HUDEP-2 (cell line): ENCODE measurements at regions not wholly inside any gene's neighbourhood (a gene's known extent, or its start where the extent isn't known, plus 50 kb on each side); places are given as distances from the start of the nearest gene placed in this dataset.

Experiments used
- DNase-seq, 76 experiments: peaks; one replicate each; lab custom pipeline; 2025; ENCODE audit not compliant: unreplicated experiment in 76 of 76; lab: John Stamatoyannopoulos, UW

DNA sequence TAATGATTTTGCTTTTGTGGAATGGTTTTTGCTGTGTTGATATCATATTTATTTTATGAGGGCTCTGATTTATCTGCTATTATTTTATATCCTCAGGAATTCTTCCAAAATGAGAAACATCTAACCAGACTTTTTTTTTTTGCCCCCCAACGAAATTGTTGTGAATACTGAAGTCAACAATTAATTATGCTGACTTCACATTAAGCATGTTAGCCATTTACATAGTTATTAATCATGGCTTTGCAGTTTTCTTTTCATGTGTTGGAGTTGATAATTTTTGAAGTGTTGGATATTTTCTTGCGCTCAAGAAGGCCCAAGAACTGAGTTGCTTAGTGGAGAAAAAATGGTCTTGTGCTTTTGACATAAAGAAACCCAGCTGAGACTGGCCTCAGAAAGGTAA lies 246.6 kb upstream of the CRY1 start:
- no peak for DNase-seq

DNA sequence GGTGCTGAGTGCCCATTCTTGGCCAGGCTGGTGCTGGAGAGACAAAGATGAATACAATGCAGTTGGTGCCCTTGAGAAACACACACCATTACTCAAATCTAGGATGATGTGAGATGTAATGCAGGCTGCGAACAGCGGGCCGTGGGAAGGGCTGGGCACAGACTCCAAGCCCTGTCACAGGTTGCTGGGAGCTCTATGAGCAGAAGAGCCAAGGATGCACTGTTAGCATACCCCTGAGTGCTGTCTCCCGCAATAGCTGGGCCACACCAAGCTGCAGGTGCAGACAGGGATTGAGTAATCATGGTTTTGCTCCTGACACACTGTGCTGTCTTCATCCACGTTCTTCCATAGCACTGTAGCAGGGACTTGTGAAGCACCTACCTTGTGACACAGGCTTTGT lies 247.5 kb upstream of the CRY1 start:
- no peak for DNase-seq

DNA sequence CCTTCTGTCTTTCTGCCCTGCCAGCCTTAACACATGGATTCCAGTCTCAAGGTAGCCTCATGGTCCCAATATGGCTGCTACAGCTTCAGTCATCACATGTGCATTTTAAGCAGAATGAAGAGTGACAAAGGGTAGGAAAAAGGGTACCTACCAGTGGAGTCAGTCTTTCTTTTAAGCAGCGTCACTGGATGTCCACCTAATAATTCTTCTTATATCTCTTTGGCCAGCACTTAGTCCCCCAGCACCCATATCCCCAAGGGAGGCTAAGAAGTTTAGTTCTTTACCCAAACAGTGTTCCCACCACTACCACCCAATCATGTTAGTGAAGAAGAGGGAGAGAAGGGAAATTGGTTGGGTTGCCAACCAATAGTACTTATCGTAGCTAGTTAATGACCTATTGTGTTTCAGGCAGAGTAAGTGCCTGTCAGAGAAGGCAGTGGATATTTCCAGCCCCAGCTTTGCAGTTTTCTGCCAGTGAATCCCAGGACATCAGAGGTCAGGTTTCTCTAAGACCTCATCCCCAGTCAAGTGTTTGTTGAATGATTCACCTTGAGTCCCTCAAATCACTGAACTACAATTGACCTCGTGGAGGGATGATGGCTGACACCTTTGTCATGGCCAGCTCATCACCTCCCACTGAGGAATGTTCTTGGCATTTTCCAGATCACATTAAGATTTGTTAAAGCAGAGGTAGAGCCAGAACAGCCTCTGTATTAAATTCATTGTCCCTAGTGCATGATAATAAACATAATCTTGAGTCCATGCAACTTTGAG lies 250.9 kb upstream of the CRY1 start:
- DNase-seq = no peak

DNA sequence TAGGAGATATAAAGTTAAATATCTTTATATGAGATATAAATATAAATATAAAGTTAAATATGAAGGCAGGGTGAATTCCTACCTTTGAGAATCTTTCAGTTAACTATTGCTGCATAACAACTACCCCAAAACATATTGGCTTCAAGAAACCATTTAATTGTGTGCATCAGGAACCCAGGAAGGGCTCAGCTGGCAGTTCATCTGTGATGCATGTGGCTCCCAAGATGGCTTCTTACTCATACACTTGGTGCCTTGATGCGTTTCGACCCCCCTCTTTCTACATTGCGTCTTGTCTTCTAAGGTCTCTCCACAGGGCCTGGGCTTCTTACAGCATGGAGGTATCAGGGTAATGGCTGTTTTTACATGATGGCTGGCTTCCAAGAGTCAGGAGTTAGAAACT lies 253.9 kb upstream of the CRY1 start:
- no peak for DNase-seq

DNA sequence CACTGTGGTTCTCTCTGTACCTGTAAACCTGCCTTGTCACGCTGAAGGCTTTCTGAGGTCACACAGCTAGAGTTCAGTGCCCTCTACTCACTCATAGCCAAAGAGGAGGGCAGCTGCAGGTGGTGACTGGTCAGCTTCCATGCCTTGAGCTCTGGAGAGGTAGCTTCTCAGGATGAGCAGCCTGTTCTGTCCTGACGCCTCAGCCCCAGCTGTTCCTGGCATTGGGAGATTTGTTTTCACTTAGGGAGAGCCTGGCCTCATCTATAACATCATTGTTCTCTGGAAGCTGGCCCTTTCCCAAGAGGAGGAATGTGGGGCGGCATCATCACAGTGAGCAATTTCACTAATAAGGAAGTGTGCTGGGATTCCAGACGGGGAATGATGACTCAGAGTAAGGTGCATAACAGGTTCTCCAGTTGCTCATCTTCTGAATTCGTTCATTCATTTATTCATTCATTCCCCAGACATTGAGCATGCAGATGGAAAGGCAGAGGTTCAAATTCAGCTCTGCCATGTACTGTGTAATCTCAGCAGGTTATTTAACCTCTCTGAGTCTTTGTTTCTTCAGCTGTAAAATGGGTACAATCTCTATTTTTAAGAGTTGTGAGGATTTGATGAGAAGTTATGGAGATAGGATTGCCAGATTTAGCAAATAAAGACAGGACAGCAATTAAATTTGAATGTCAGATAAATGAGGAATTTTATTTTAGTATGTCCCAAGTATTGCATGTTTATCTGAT lies 255.8 kb upstream of the CRY1 start:
- no peak for DNase-seq

DNA sequence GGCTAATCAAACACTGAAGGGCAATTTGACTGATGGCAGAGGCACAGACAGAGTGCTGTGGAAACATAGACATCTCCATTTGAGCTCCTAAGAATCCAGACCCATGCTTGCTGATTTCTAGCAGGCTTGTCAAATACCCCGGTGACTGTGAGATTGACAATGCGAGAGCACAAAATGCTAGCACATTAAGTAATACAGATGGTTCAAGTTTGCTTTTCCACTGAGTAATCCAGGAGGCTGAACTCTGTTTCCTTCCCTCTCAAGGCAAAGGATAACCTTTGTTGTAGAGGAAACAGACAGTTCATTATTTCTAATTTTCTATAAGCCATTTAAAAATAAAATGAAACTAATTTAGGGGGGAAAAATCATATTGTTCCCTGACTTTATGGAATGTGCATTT lies 256.5 kb upstream of the CRY1 start:
- DNase-seq = no peak

DNA sequence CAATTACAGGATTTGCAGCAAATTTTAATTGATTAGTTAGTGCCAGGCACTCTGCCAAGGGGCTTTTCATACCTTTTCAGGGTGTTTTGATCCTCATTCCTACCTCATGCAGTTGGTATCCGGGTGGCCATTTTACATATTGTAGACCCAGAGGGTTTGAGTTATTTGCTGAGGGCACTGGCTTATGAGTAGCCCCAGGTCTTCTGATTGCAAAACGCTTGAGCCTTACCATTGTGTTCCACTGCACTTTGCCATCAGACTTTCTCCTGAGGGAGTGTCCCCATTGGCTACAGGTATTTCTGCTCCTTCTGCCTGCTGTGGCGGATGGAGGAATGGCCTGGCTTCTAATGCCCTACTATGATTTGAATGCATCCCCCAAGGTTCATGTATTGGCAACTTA lies 257.8 kb upstream of the CRY1 start:
- DNase-seq = no peak

DNA sequence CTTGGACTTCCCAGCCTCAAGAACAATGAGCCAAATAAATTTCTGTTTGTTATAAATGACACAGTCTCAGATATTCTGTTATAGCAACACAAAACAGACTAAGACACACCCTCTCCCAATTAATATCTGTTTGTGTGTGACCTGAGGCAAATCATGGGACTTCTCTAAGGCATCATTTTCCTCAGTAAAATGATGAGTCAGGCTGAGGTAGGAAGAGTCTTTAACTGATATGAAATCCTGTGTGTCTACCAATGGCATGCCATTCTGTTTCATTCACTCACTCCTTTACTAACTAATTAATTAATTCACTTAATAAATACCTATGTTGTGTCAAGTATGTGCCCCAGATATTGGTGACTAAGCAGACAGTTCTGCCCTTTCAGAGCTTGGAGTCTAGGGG lies 258.4 kb upstream of the CRY1 start:
- DNase-seq = no peak

DNA sequence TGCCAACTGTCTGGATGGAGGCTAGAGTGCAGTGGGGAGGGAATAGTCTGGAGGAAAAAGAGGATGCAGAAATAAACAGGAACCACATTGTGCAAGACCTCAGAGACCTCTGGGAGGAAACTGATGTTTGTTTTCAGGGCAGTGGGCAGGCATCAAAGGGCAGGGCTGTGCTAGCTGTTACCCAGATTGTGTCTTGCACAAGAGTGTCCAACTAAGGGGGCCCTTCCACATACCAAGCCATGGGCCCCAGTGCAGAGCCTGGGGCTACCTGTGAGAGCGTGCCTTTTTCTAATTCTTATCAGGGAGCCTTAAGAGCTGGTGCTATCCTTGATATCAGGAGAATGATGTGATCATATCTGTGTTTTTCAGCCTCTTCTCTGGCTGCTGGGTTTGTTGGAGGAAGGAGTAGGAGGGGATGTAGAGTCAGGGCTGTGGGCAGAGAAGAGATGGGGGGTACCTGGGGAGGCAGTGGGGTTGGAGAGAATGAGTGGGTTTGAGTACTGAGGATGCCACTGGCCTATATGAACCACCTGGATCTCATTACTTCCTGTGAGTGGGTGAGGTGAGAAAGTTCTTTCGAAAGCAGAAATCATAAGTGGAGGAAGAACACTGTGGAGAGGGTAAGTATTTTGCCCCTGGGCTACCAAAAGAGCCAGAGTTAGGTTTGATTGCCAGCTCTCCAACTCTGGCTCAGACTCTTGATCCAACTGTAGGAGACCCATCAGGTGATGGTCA lies 259.2 kb upstream of the CRY1 start:
- no peak for DNase-seq

DNA sequence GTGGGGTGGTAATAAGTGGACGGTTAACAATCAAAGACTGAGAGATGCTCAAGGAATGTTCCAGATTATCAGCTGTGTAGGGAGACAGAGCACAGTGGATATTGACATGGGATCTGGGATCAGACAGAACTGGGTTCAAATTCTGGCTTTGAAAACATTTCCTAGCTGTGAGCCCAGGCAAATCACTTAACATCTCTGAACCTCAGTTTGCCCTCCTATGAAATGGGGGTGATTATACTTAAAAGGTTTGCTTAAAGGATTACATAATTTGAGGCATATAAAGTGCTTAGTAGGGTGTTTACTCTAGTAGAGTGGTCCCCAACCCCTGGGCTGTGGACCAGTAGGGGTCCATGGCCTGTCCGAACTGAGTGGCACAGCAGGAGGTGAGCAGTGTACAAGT lies 260.0 kb upstream of the CRY1 start:
- no peak for DNase-seq

DNA sequence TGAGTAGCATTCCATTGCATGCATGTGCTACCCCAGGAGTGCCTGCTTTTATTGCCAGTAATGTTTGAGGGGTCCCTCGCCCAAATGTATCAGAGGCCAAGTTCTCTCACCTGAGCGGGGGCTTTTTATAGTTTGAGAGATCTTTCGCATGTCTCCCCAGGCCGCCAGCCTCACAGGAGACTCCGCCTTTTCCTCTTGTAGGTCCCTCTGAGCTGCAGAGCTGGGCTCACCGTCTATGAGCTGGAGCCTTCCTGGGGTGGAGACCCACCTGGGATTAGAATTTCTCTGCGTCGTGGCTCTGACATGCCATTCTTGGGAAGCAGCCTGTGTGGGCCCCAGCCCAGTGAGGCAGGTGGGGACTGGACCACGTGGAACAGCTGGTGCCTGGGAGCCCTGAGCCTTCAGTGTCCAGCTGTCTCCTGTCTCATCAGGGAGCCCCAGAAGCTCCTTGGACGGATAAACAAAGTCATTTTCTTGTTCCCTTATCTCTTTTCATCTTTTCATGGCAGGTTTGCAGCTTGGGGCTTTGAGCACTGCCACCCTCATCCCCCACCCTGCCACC lies 261.7 kb upstream of the CRY1 start:
- no peak for DNase-seq

DNA sequence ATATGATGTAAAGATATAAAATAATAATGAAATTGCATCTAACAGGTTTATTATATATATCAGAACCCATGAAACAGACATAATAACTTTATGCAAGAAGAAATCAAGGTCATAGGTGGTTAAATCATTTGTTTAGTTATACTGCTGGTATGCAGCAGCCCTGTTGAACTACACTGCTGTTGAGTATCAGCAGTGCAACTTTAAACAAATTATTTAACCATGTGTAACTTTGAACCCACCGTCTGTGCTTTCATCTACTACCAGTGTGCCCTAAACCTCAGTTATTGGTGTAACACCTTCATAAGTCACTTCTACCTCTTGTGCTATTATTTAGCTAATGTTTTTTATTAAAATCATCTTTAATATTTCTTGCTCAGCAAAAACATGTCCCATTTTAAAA lies 262.3 kb upstream of the CRY1 start:
- no peak for DNase-seq

DNA sequence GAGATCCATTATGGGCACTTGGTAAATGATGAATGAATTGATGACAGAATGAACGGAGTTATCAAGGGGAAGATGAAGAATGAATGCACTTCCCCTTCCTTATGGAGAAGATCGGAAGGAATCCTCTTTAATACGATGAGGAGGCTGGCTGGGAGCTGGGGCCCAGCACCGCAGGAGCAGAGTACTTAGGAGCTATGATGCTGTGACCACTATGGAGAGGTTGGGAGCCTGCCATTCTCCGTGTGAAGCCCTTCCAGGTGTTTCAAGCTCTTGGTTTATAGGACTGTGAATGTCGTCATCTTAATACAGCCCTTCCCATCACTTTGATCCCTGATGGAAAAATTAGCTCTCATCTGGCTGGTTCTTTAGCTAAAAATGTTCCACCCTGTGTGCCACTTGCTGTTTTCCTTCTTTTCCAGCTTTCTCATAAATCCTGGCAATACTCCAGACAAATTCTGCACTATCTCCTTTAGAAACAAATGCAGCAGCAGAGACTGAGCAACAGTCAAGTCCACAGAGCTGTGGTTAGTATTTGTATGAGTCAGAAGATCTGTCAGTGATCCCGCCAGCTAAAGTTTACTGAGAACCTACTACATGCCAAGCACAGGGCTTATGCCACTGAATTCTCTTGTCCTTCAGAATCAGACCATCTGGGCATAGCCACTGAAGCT lies 263.1 kb upstream of the CRY1 start:
- no peak for DNase-seq

DNA sequence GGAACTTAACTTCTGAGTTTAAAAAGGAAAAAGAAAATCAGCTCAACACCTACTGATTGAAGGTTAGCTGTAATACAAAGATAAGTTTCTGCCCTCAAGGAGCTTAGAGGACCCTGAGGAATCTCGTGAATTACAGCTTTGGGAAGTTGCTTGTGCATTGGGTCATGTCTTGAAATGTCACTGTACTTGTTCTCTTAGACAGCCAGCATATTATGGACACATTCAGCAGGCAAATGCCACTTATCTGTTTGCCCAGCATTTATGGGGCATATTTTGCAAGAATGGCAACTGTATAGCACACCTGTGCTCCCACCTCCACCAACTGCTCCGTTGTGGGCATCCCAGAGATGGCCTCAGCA lies 263.6 kb upstream of the CRY1 start:
- no peak for DNase-seq

DNA sequence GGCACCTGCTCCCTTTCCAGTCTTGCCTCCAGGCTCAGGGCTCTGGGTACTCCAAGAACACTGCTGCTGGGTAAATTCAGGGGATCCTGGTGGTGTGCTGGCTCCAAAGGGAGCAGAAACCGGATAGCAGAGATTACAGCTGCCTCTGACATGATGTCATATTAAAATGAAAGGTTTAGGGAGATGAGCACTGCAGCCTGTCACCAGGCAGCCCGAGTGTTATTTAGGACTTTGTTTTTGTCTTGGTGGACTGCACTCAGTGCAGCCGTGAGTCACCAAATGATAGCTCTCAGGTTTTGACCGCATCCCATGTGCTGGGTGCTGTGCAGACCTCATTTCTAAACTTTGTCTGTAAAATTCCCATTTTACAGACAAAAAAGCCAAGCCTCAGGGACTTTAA lies 266.0 kb upstream of the CRY1 start:
- DNase-seq = no peak

DNA sequence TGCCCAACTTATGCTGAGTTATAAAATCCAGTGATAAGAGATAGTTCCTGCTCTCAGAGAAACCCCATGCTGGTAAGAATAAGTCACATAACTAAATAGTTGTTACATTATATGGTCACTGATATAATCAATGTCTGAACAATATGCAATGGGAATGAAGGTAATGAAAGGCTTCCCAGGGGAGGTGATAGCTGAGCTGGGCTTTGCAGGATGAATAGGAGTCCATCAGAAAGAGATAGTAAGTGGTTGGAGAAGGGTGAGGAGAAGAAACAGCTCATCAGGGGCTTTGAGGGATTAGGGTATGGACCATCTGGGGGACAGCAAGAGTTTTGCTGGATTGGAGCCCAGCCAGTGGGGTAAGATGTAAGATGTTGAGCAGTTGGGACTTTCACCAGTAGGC lies 266.7 kb upstream of the CRY1 start:
- DNase-seq = no peak

DNA sequence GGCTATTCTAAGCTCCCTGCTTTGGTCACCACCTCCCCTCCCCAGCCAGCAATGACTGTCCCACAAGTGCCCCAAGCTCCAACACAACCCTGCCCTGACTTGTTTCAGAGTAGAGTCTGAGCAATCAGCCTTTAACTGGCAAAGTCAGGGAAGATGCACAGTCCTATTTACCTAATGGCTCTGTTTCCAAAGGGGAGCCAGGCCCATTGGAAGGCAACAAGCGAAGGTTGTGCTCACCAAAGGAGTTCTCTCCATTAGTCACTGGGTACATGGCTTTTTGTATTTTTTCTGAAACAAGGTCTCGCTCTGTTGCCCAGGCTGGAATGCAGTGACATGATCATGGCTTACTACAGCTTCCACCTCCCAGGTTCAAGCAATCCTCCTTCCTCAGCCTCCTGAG lies 267.1 kb upstream of the CRY1 start:
- no peak for DNase-seq

DNA sequence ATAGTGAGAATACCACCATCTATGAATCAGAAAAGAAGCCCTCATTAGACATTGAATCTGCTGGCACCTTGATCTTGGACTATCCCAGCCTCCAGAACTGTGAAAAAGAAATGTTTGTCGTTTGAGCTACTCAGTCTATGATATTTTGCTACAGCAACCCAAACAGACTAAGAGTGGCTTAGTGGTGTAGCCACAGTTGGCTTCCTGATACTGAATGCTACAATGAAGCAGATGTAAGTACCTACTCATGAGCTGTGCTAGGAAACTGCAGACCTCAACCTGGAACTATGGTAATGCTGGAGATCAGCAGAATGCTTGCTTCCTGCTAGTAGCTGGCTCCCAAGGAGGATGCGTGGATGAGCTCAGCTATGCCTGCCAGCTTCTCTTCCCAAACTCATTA lies 268.6 kb upstream of the CRY1 start:
- no peak for DNase-seq

DNA sequence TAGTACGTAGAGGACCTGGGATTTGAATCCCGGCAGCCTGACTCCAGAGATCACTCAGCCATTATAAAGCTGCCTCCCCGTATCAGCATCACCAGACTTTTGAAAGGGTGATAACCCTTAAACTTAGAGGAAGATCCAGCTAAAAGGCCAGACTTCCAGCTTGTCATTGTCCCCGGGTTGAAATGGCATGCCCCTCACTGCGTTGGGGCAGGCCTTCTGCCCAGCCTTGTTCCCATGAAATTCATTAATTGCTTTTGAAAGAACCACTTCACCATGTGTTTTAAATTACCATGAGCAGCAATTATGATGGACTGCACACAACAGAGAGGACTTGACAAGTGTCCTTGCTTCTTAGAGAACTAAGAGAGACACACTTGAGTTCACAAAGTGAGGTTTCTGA lies 269.6 kb upstream of the CRY1 start:
- DNase-seq = no peak

DNA sequence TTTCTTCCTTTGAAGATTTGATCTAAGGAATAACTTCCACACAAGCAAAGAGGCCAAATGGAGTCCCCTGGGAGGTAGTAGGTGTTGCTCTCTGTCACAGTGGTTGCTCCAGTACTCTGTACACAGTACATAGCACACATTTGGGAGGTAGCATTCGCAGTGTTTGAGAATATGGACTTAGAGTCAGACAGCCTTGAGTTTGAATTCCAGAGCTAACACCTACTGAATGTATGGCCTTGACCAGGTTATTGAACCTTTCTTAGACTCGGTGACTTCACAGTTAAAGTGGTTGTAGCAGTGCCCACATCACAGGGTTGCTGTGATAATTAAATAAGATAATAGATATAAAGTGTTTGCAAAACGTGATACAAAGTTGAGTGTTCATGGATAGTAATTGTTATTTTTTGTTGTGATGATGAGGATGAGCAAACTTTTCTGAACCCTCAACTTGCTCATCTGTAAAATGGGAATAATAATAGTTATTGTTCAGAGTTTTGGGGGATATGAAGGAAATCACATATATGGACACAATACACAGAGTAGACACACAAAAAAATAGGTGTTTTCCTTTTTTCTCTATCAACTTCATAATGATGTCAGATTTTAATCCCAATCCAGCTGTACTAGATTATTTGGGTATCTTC lies 271.6 kb upstream of the CRY1 start:
- DNase-seq = no peak

DNA sequence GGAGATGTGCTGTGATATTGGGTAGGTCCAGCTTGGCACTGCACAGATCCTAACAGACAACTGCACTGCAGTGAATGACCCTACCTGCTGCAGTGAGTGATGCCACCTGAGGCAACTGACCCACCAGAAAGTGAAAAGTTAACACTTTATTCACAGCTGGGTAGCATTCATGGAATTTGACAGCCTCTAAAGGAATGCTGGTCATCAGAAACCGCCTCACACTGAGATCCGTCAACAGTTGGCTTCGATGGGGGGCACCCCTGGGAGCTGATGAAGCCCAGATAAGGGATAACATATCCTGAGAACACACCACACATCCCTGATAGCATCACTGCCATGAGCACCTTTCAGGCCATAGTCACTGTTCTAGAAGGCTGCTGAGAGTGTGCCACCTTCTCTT lies 272.4 kb upstream of the CRY1 start:
- DNase-seq = no peak
